HT1080 (cell line): ENCODE measurements at regions not wholly inside any gene's neighbourhood (a gene's known extent, or its start where the extent isn't known, plus 50 kb on each side); places are given as distances from the start of the nearest gene placed in this dataset.
A peak's percentile ranks its signal among the peaks of the same experiment; 100 is the strongest.

Experiments
- DNase-seq: peaks from one replicate; pipeline ENCODE4 v3.0.0-alpha.2; 2015; ENCODE audit warnings: low read depth

GRCh38 chr5:65068410-65068809 lies 299.7 kb downstream of the CWC27 start:
- no peak for DNase-seq

- DNase-seq, result no peak
Measured at GRCh38 chr5:65070026-65070425, 301.3 kb downstream of the CWC27 start.

- DNase-seq, result no peak
Measured at GRCh38 chr5:65072850-65073249, 304.1 kb downstream of the CWC27 start.

GRCh38 chr5:65073250-65073661 lies 304.5 kb downstream of the CWC27 start:
- peak; percentile 50 for DNase-seq

GRCh38 chr5:65075623-65076250 lies 307.0 kb downstream of the CWC27 start:
- DNase-seq, result peak; percentile 4

GRCh38 chr5:65076251-65076869 lies 307.6 kb downstream of the CWC27 start:
- peak; percentile 42 for DNase-seq

GRCh38 chr5:65077653-65078052 lies 308.9 kb downstream of the CWC27 start:
- no peak for DNase-seq

- no peak for DNase-seq
Measured at GRCh38 chr5:65078331-65078730, 309.6 kb downstream of the CWC27 start.

- no peak for DNase-seq
Measured at GRCh38 chr5:65081071-65081470, 312.3 kb downstream of the CWC27 start.

GRCh38 chr5:65084795-65085515 lies 316.2 kb downstream of the CWC27 start:
- DNase-seq, result no peak

GRCh38 chr5:65085516-65085850 lies 316.8 kb downstream of the CWC27 start:
- no peak for DNase-seq

GRCh38 chr5:65086234-65086890 lies 317.6 kb downstream of the CWC27 start:
- DNase-seq, result peak; percentile 87

GRCh38 chr5:65087154-65087553 lies 318.4 kb downstream of the CWC27 start:
- no peak for DNase-seq

GRCh38 chr5:65094279-65094678 lies 325.5 kb downstream of the CWC27 start:
- no peak for DNase-seq

GRCh38 chr5:65098393-65098792 lies 329.7 kb downstream of the CWC27 start:
- no peak for DNase-seq
